ENCODE measurements at regions not wholly inside any gene's neighbourhood (a gene's known extent, or its start where the extent isn't known, plus 50 kb on each side); places are given as distances from the start of the nearest gene placed in this dataset.

GRCh38 chr11:26777372-26777808 is 55.5 kb upstream of the SLC5A12 start:
- DNase-seq, result no peak

GRCh38 chr11:26778000-26778757 is 56.3 kb upstream of the SLC5A12 start:
- DNase-seq, result no peak

GRCh38 chr11:26779074-26779865 is 57.4 kb upstream of the SLC5A12 start:
- no peak for DNase-seq

- DNase-seq, result no peak
Observed at GRCh38 chr11:26780376-26781085, 58.7 kb upstream of the SLC5A12 start.

- DNase-seq, result no peak
Observed at GRCh38 chr11:26782220-26782965, 60.5 kb upstream of the SLC5A12 start.

GRCh38 chr11:26783997-26784396 is 62.1 kb upstream of the SLC5A12 start:
- no peak for DNase-seq

GRCh38 chr11:26790738-26791137 is 68.9 kb upstream of the SLC5A12 start:
- DNase-seq, result no peak

- no peak for DNase-seq
Observed at GRCh38 chr11:26792941-26793340, 71.1 kb upstream of the SLC5A12 start.

GRCh38 chr11:26793487-26793886 is 71.6 kb upstream of the SLC5A12 start:
- no peak for DNase-seq

GRCh38 chr11:26801601-26802000 is 79.7 kb upstream of the SLC5A12 start:
- no peak for DNase-seq

GRCh38 chr11:26805001-26805400 is 83.1 kb upstream of the SLC5A12 start:
- DNase-seq, result no peak

GRCh38 chr11:26806219-26806618 is 84.4 kb upstream of the SLC5A12 start:
- DNase-seq, result no peak

- no peak for DNase-seq
Observed at GRCh38 chr11:26820739-26821138, 98.9 kb upstream of the SLC5A12 start.

- DNase-seq, result no peak
Observed at GRCh38 chr11:26823963-26824362, 102.1 kb upstream of the SLC5A12 start.

GRCh38 chr11:26827567-26828081 is 105.8 kb upstream of the SLC5A12 start:
- DNase-seq, result no peak

- DNase-seq, result no peak
Observed at GRCh38 chr11:26828288-26828687, 106.4 kb upstream of the SLC5A12 start.

- DNase-seq, result no peak
Observed at GRCh38 chr11:26830218-26830617, 108.4 kb upstream of the SLC5A12 start.

GRCh38 chr11:26830757-26831156 is 108.9 kb upstream of the SLC5A12 start:
- DNase-seq, result no peak

- DNase-seq, result no peak
Observed at GRCh38 chr11:26834601-26835000, 112.7 kb upstream of the SLC5A12 start.

- DNase-seq, result no peak
Observed at GRCh38 chr11:26835611-26836010, 113.8 kb upstream of the SLC5A12 start.

- DNase-seq, result no peak
Observed at GRCh38 chr11:26837154-26837553, 115.3 kb upstream of the SLC5A12 start.

- no peak for DNase-seq
Observed at GRCh38 chr11:26839911-26840698, 118.2 kb upstream of the SLC5A12 start.
